Progenitor cell of endocrine pancreas (in vitro differentiated cells): ENCODE measurements at regions not wholly inside any gene's neighbourhood (a gene's known extent, or its start where the extent isn't known, plus 50 kb on each side); places are given as distances from the start of the nearest gene placed in this dataset.

Experiments used
- DNase-seq: peaks from one replicate; pipeline ENCODE4 v3.0.0; 2021; ENCODE audit warnings: low spot score; ENCODE audit not compliant: unreplicated experiment
- H3K27ac Mint-ChIP-seq: 2 replicates; pipeline ENCODE4 v1.8.0; 2021; ENCODE audit warnings: mild to moderate bottlenecking, moderate library complexity, mixed read lengths
- H3K27me3 Mint-ChIP-seq: 2 replicates; pipeline ENCODE4 v1.8.0; 2021; ENCODE audit warnings: mixed read lengths
- H3K36me3 Mint-ChIP-seq: 2 replicates; pipeline ENCODE4 v1.8.0; 2022; ENCODE audit warnings: mixed read lengths; ENCODE audit not compliant: insufficient read depth
- H3K4me1 Mint-ChIP-seq: 2 replicates; pipeline ENCODE4 v1.8.0; 2021; ENCODE audit warnings: low read depth, mixed read lengths
- H3K4me3 Mint-ChIP-seq: 2 replicates; pipeline ENCODE4 v1.8.0; 2021; ENCODE audit warnings: low read depth, mild to moderate bottlenecking, moderate library complexity, mixed read lengths
- H3K9me3 Mint-ChIP-seq: 2 replicates; pipeline ENCODE4 v1.8.0; 2021; ENCODE audit warnings: low read depth, mixed read lengths
- TF ChIP-seq, protein P1 (sequence below): fragments of 200-600 bp; sonication (generic); IDR thresholded peaks from one replicate; pipeline ENCODE4 v1.5.0; 2021; ENCODE audit warnings: antibody characterized with exemption, mild to moderate bottlenecking; ENCODE audit not compliant: unreplicated experiment

GRCh38 chr15:69997161-69997485, 100.6 kb downstream of the TLE3 start:
- TF ChIP-seq, protein P1, sequence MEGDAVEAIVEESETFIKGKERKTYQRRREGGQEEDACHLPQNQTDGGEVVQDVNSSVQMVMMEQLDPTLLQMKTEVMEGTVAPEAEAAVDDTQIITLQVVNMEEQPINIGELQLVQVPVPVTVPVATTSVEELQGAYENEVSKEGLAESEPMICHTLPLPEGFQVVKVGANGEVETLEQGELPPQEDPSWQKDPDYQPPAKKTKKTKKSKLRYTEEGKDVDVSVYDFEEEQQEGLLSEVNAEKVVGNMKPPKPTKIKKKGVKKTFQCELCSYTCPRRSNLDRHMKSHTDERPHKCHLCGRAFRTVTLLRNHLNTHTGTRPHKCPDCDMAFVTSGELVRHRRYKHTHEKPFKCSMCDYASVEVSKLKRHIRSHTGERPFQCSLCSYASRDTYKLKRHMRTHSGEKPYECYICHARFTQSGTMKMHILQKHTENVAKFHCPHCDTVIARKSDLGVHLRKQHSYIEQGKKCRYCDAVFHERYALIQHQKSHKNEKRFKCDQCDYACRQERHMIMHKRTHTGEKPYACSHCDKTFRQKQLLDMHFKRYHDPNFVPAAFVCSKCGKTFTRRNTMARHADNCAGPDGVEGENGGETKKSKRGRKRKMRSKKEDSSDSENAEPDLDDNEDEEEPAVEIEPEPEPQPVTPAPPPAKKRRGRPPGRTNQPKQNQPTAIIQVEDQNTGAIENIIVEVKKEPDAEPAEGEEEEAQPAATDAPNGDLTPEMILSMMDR = no peak
- Mint-ChIP-seq H3K27me3 (peaks cover 77% of the 10 kb centered on the region), H3K4me1 (peaks cover 18% of the 10 kb centered on the region), H3K4me3 (no peak overlapping the region), H3K36me3 (no peaks in the 10 kb centered on the region), H3K9me3 (no peaks in the 10 kb centered on the region), H3K27ac (no peak overlapping the region)
- no peak for DNase-seq
